ENCODE measurements at regions not wholly inside any gene's neighbourhood (a gene's known extent, or its start where the extent isn't known, plus 50 kb on each side); places are given as distances from the start of the nearest gene placed in this dataset.

DNA sequence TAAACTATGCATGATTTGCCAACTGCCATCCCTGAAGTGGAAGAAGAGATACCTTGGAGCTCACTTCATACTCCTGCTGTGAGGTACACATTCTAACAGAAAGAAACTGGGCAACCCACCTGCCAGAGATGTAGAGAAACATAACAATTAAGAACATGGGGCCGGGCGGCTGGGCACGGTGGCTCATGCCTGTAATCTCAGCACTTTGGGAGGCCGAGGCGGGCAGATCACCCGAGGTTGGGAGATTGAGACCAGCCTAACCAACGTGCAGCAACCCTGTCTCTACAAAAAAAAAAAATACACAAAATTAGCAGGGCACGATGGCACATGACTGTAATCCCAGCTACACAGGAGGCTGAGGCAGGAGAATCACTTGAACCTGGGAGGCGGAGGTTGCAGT lies 402.6 kb upstream of the ANKRD30A start (continued):
- no peak for TF ChIP-seq USF2 (IDR thresholded peaks at IDR 0.05; ENCODE audit: low read length)
- TF ChIP-seq BACH1 (IDR thresholded peaks at IDR 0.05; ENCODE audit: low read length): no peak
- TF ChIP-seq CHD2 (IDR thresholded peaks at IDR 0.05; ENCODE audit: low read length): no peak
